ENCODE measurements at regions not wholly inside any gene's neighbourhood (a gene's known extent, or its start where the extent isn't known, plus 50 kb on each side); places are given as distances from the start of the nearest gene placed in this dataset.

GRCh38 chr7:19404912-19405329 is 259.7 kb upstream of the FERD3L start:
- TF ChIP-seq POLR2A (IDR thresholded peaks at IDR 0.05) (no peak), CTCF (IDR thresholded peaks at IDR 0.05) (no peak)

Data from Peyer's patch (tissue), 4 donors.